SU-DHL-6 (cell line): ENCODE measurements at regions not wholly inside any gene's neighbourhood (a gene's known extent, or its start where the extent isn't known, plus 50 kb on each side); places are given as distances from the start of the nearest gene placed in this dataset.

Experiments
- EZH2phosphoT487 ChIP-seq: fragments of 200-600 bp; sonication (generic), shearing (Covaris generic); conservative IDR thresholded peaks from 2 replicates; pipeline ENCODE4 v1.6.1; 2018; ENCODE audit warnings: mild to moderate bottlenecking, antibody characterized with exemption, low read length, moderate library complexity, mixed read lengths
- TF ChIP-seq, protein P1 (sequence below): fragments of 200-600 bp; sonication (generic); IDR thresholded peaks from one replicate; pipeline ENCODE4 v1.5.1; 2017; ENCODE audit warnings: antibody characterized with exemption, mild to moderate bottlenecking, low read length, moderate library complexity; ENCODE audit not compliant: insufficient read depth, poor library complexity, severe bottlenecking

DNA sequence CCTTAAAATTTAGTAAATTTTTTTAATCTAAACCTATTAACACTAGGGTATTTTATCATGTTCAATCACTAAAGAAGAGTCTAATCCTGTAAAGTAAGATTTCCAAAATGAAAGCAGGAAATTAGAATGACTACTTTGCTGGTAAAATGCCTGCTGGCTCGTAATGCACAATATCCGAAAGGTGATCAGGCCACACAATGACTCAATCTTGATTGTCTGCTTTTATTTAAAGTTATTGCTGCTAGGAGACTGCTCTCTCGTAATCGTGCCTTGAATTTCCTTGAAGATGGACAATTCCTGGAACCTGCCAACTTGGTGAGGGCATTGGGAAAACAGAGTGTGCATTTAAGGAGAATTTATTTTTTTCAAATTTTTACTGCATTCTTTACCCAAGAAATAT, 1786.5 kb upstream of the RAG2 start:
- TF ChIP-seq, protein P1, sequence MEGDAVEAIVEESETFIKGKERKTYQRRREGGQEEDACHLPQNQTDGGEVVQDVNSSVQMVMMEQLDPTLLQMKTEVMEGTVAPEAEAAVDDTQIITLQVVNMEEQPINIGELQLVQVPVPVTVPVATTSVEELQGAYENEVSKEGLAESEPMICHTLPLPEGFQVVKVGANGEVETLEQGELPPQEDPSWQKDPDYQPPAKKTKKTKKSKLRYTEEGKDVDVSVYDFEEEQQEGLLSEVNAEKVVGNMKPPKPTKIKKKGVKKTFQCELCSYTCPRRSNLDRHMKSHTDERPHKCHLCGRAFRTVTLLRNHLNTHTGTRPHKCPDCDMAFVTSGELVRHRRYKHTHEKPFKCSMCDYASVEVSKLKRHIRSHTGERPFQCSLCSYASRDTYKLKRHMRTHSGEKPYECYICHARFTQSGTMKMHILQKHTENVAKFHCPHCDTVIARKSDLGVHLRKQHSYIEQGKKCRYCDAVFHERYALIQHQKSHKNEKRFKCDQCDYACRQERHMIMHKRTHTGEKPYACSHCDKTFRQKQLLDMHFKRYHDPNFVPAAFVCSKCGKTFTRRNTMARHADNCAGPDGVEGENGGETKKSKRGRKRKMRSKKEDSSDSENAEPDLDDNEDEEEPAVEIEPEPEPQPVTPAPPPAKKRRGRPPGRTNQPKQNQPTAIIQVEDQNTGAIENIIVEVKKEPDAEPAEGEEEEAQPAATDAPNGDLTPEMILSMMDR = no peak
- TF ChIP-seq EZH2phosphoT487 = no peak
